ENCODE measurements at regions not wholly inside any gene's neighbourhood (a gene's known extent, or its start where the extent isn't known, plus 50 kb on each side); places are given as distances from the start of the nearest gene placed in this dataset.

DNA sequence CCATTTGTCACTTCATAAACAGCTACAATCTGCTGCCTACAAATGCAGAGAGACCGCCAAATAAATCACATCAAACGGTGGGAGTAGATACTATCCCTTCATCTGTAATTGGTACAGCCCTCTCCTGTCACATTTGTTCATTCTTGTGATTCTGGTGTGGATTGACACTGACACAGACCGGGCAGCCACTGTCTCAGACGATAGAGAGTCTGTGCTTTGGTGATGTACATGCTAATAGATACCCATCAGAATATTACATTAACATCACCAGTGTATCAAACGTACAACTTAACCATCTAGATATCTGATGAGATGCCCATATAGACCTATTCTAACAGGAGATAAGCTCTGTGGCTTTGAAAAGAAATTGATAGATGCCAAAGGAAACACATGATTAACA lies 419.7 kb upstream of the ZEB2 start:
- no peak for TF ChIP-seq CTCF (IDR thresholded peaks at IDR 0.05 in 2 of 3, conservative IDR thresholded peaks at IDR 0.05 in 1 of 3; ENCODE audit: borderline replicate concordance in 1 of 3, insufficient read depth in 1 of 3, low read depth in 2 of 3, low read length in 2 of 3)
- TF ChIP-seq, protein P1, sequence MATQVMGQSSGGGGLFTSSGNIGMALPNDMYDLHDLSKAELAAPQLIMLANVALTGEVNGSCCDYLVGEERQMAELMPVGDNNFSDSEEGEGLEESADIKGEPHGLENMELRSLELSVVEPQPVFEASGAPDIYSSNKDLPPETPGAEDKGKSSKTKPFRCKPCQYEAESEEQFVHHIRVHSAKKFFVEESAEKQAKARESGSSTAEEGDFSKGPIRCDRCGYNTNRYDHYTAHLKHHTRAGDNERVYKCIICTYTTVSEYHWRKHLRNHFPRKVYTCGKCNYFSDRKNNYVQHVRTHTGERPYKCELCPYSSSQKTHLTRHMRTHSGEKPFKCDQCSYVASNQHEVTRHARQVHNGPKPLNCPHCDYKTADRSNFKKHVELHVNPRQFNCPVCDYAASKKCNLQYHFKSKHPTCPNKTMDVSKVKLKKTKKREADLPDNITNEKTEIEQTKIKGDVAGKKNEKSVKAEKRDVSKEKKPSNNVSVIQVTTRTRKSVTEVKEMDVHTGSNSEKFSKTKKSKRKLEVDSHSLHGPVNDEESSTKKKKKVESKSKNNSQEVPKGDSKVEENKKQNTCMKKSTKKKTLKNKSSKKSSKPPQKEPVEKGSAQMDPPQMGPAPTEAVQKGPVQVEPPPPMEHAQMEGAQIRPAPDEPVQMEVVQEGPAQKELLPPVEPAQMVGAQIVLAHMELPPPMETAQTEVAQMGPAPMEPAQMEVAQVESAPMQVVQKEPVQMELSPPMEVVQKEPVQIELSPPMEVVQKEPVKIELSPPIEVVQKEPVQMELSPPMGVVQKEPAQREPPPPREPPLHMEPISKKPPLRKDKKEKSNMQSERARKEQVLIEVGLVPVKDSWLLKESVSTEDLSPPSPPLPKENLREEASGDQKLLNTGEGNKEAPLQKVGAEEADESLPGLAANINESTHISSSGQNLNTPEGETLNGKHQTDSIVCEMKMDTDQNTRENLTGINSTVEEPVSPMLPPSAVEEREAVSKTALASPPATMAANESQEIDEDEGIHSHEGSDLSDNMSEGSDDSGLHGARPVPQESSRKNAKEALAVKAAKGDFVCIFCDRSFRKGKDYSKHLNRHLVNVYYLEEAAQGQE (IDR thresholded peaks at IDR 0.05; ENCODE audit: low read depth), result no peak
